GM18517 (cell line): ENCODE measurements at regions not wholly inside any gene's neighbourhood (a gene's known extent, or its start where the extent isn't known, plus 50 kb on each side); places are given as distances from the start of the nearest gene placed in this dataset.
"Not testable (repeated sequence)": the region's sequence is repeated elsewhere in the genome, so short reads cannot be mapped to it uniquely, and the experiment has no call there.

Experiments used
- ATAC-seq: cut with Tn5 transposase; IDR thresholded peaks from one replicate; pipeline ENCODE4 v1.9.1; 2021; ENCODE audit warnings: mild to moderate bottlenecking, moderate library complexity; ENCODE audit not compliant: unreplicated experiment

DNA sequence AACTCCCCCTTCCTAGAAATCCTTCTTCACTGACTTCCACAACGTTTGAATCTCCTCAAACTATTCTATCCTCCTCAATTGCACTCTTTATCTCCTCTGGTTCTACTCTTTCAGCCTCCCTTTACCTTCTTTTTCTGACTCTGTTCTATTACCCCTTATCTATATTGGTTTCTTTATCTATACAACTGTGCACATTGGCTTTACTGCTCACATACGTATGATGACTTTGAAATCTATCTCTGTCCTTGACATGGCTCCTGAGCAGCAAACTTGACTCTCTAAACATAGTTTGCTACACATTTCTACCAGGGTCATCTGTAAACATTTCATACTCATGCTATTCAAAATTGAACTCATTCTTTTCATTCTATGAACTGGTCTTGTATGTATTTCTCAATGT, 601.0 kb upstream of the LINC00305 start:
- ATAC-seq: no peak

DNA sequence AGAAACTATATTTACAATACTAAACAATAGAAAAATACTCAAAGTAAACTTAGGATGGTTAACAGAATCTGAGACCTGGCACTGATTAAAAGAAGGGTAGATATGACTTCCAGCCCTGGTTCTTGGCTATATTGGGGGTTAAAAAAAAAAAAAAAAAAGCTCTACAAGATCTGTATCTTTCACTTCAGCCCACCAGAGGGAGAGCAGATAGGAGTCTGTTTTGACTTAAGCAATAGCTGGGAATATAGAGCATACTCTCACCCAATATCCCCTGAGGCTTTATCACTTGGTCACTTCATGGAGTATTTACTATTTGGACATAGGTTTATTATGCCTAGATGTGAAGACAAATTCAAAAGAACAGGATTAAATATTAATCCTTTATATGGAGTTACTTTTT, 598.9 kb upstream of the LINC00305 start:
- no peak for ATAC-seq

DNA sequence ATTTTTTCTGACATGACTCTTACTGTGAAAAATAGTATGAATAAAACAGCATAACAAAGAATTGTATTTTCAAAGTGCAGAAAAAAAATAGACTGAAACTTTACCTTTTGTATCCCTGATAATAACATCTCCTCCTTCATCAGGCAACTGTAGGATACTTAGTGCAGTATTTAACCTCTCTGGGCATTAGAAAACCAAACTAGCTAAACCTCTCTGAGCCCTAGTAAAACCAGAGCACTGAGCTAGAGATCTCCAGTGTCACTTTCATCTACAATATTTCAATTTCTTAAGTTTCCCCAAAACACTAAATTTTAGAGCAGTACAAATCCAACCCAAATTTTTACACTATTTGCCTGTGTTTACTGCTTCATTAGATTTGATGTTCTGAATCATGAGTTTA, 594.0 kb upstream of the LINC00305 start:
- no peak for ATAC-seq

DNA sequence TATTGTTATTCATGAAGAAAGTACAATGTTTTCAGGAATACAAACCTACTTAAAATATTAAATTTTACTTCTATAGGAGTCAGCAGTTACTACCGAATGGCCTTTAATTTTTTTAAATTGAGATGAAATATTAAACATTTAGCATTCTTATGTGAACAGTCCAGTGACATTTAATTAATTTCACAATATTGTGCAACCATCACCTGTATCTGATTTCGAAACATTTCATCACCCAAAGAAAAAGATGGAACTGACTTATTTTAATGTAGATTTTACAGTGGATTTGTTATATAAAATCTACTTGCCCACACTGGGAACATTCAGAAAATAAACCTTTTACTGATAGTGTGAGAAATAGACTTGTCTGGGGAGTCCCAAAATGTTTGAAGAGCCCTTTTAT, 585.2 kb upstream of the LINC00305 start:
- no peak for ATAC-seq

DNA sequence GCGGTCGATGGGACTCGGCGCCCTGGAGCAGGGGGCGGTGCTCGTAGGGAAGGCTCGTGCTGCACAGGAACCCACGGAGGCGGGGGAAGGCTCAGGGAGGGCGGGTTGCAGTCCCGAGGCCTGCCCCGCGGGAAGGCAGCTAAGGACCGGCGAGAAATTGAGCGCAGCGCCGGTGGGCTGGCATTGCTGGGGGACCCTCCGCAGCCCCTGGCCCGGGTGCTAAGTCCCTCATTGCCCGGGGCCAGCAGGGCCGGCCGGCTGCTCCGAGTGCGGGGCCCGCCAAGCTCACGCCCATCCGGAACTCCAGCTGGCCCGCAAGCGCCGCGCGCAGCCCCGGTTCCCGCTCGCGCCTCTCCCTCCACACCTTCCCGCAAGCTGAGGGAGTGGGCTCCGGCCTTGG, 576.8 kb upstream of the LINC00305 start:
- ATAC-seq: not testable (repeated sequence)

DNA sequence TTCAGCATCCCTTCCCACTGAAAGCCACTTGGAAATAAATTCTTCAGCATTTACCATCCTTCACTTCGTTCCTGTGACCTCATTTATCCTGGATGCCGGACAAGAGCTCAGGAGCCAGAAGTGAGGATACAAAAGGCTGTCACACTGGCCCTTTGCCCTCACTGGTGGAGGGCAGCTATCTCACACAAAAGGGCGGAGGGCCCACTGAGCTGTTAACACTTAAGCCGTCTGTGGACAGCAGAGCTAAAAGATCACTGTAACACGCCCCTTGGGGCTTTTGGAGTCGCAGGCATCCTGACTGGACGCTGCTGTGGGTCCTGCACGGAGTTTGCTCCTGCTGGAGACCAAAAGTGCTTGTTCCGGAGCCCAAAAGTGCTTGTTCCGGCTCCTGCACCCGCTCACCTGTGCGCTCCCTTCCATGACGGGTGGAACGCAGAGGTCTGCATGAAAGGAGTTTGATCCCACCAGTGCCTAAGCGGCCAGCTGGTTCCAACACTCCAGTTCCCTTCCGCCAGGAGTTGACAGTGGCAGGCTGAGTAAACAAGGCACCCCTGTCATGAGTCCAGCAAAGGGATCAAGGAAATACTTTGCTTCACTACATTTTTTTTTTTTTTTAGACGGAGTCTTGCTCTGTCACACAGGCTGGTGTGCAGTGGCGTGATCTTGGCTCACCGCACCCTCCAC, 572.0 kb upstream of the LINC00305 start:
- ATAC-seq: no peak

DNA sequence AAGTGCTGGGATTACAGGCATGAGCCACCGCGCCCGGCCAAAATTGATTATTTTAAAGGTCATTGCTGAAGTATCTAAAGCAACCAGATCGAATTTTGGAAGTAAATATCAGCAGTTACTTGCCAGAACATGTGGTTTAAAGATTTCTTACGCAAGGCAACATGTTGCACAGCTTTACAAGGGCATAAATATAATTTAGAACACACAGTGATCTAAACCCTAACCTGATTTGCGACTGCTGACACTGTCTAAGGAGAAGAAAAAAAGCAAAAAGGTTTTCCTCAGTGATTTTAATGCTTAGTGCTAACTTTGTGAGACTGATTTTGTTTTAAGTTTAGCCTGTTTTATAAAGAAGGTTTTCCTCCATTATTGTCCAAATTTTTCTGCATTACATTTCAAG, 569.9 kb upstream of the LINC00305 start:
- no peak for ATAC-seq

DNA sequence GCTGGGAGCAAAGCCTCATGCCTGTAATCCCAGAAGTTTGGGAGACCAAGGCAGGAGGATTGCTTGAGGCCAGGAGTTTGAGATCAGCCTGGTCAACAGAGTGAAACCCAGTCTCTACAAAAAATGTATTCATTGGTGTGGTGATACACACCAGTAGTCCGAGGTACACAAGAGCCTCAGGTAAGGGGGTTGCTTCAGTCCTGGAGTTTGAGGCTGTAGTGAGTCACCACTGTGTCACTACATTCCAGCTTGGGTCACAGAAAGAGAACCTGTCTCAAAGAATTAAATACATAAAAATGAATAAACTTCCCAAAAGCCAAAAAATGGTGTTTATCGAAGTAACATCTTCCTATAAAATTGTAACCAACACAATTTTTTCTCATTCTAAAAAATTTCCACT, 568.1 kb upstream of the LINC00305 start:
- ATAC-seq: no peak

DNA sequence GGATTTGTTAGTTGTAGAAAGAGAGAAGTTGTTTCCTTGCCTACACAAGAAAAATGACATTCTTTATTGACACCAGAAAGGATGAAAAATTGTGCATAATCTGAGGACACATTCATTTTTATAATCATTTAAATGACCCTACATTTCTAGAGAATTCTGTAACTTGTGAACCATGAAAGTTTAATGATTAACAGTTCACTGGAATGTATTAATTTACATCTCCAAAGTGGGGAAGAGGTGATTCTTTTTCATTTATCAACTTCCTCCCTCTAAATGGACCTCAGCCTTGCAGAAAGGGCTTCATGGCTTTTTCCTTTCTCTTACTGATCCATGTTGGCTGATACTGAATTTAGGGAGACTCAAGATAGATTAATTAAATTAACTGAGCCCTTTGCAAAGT, 565.2 kb upstream of the LINC00305 start:
- no peak for ATAC-seq

DNA sequence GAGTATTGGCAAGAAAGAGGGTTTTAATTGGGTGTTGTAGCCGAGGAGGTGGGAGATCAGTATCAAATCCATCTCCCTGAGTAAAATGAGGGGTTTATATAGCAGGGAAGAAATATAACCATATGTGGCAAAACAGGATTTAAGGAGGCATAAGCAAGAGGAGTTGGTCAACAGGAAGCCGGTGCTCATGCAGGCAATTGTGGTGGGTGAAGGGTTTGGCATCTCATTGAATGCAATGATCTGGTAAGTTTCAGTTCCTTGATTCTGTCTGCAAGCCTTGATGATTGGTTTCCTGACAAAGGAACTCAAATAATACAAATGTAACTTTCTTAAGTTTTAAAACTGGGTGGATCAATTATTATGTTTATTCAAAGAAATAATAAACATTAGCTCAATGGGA, 564.4 kb upstream of the LINC00305 start:
- ATAC-seq: peak; percentile 62

DNA sequence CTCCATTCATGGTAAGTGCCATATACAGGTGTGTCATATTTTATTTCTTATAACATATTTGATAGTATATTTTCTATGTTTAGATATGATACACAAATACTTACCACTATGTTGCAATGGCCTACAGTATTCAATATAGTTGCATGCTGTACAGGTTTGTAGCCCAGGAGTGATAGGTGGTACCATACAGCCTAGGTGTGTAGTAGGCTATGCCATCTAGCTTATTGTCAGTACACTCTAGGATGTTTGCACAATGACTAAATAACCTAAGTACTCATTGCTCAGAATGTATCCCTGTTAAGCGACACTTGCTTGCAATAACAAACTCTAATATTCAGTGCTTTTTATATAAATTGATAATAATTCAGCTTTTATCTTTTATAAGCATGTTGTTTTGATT, 563.1 kb upstream of the LINC00305 start:
- no peak for ATAC-seq

DNA sequence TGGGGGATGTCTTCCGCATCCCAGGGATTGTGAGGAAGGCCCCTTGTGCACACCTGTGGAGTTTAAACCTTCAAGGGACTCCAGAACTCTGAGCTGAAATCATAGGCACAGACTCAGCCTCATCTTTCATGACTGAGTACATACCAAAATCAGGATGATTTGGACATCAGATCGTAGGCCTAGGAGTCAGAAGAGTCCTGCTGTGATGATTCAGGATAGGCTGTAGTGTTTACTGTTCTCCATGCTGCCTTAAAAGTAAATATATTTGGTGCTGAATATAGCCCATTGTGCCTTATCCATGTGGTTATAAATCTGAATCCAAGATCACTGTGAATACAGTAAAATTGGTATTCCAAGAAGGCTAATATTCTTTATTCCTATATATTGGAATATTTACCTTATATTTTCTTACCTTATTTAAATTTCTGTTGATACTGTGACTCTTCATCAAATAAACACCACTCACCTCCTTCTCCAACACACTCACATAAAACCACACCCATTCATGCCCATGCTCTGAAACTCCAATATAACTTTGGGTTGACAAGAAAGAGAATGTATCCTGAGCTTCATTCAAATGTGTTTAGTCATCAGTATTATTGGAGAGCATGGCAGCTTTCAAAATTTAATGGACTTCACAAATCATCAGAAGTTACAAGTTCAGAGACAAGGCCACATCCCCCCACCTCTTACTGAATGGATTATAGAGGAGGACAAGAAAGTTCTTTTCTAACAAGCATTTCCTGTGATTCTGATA, 561.4 kb upstream of the LINC00305 start:
- ATAC-seq: no peak

DNA sequence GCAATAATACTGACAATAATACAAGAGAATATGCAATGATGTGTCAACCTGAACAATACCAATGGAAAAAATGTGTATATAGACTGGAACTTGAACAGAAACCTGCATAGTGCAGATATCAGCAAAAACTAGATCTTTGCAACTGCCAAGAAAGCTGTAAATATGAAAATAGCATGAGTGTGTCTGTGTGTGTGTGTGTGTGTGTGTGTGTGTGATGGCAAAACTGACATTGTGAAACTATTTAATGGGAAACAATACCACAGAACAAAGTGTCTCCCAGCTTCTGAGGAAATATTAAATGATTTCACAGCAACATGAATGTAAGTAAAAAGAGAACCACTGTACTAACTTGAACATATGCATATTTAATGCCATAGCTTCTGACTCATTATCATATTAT, 558.2 kb upstream of the LINC00305 start:
- no peak for ATAC-seq

DNA sequence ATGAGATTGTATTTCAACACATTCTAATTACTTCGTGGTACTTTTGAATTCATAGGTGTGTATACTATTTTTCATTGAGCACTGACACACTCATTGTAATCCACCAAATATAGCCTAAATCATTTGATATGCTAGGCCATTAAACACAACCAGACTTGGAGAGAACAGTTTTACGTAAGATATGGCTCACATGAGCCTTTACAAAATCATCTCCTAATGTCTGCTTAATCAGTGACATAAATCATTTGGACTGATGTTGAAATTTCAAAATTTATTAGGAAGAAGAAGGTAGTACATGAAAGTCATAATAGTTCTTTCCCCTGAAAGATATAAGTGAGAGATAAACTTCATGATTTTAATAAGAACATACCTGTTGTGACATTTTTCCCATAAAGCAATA, 550.2 kb upstream of the LINC00305 start:
- ATAC-seq: no peak

DNA sequence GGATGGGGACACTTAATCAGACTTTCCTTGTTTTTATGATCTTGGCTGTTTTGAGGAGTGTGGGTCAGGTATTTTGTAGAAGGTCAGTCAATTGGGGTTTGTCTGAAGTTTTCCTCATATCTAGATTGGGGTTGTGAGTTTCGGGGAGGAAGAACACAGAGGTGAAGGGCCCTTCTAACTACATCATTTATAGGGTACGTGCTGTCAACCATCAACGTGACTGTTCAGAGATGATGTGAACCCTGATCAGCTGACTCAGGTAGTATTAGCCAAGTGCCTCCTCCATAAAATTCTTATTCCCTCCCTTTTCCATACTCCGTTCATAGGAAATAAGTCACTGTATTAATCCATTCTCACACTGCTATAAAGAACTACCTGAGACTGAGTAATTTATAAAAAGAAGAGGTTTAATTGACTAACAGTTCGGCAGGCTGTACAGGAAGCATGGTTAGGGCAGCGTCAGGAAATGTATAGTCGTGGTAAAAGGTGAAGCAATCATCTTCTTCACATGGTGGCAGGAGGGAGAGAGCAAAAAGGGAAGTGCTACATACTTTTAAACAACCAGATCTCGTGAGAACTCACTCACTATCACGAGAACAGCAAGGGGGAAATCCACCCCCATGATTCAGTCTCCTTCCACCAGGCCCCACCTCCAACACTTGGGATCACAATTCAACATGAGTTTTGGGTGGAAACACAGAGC, 547.1 kb upstream of the LINC00305 start:
- ATAC-seq: no peak

DNA sequence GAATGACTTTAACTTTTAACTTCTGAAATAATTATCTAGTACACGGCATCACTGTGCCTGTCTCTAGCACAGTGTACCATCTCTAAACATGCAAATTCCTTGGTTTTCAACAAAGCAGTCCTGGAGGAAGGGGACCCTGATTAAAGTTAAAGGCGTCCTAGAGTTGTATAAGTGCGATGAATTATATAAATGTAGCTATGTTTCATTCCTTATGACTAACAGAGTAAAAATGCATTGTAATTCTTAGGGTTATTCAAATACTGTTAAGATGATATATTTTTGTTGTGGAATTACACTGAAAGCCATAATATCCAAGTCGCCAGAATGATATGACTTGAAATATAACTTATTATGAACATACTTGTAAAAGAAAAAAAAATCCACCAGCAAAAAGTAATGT, 544.9 kb upstream of the LINC00305 start:
- ATAC-seq: no peak

DNA sequence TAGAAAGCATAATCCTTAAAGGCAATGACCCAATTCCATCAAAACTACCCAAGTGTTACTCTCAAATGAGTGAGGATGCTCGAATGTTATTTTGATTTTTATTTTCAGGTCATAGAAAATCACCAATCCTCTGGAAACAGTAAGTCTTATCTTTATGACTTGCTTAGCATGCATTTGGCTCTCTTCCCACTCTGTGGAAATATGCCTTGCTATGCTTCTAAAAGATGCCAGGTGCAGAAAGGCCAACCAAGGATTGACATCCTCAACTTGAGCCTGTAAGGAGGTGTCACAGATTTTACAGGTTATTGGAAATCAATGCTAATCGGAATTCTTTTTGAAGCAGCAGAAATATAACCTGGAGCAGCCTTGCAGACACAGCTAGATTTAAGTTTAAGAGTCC, 543.9 kb upstream of the LINC00305 start:
- no peak for ATAC-seq

DNA sequence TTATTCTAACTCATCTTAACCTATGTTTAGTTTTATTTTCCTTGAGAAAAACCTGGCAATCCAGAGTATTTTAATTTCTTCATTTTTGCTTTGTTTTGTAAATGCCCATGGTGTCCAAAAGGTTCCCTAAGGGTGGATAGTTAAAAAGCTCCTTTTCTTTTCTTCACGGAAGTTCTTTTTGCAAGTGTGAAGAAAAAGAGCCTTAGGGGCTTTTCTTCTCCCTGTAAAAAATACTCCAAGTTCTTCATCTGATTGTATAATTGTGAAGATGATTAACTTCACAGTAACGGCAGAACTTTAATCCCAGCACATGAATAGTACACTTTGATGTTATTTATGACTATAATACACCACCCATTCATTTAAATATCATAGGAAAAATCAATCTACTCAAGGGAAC, 530.2 kb upstream of the LINC00305 start:
- no peak for ATAC-seq

DNA sequence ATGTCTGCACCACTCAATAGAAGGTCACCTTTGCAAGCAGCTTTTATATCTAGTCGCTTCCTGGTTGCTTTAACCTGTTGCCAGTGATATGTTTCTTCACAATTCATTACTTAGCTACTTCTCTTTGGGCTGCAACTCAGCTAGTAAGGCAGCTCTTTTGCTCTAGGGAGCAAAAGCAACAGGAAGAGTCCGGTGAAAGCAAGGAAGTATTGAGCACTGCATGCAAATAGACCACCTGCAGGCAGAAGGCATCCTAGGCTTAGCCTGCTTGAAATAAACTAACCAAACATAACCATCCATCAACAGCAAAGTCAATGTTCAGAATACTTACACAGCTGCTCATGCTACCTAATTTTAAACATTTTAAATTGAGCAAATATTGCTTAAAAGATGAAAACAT, 529.2 kb upstream of the LINC00305 start:
- no peak for ATAC-seq

DNA sequence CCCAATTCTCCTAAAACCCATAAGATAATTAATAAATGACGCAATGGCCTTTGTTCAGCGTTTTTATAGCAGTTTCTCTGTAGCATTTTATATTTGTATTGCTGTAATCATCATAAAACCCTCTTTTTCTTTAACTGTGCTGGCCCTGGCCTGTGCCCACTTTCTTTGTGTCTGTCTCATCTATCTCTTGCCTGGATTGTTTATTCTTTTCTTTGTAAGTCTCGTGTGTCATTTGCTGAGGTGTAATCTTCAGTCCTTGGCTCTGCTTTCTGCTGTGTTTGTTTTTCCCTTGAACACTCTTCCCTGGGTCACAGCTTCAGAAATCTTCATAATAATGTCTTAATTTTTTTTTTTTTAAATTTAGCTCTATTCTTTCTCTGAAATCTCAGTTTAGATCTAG, 525.8 kb upstream of the LINC00305 start:
- ATAC-seq: no peak

DNA sequence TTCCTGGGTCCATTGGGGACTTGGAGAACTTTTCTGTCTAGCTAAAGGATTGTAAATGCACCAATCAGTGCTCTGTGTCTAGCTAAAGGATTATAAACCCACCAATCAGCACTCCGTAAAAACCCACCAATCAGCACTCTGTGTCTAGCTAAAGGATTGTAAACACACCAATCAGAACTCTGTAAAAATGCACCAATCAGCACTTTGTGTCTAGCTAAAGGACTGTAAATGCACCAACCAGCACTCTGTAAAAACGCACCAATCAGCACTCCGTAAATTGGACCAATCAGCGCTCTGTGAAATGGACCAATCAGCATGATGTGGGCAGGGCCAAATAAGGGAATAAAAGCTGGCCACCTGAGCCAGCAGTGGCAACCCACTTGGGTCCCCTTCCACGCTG, 522.4 kb upstream of the LINC00305 start:
- ATAC-seq: not testable (repeated sequence)

DNA sequence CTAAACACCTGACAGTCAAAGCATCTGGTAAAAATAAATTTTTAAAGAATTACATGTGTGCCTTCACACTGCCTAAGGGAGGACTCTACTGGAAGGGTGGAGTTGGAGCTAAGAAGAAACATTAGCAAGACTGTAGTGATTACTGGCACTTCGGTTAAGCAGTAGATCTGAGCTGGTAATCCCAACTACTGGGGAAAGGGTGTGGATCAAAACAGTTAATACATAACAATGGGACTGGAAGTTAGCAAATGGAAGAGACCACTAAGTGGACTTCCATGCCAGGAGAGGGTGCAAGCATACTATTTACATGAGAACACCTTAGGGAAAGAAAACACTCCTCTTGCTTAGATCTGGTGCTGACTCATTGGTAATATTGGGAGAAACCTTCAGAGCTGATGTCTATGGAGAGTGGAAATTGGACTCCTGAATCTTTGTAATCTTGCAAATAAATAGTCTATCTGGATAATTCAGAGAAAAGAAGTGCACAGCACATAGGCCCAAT, 519.6 kb upstream of the LINC00305 start:
- no peak for ATAC-seq
